ENCODE measurements at regions not wholly inside any gene's neighbourhood (a gene's known extent, or its start where the extent isn't known, plus 50 kb on each side); places are given as distances from the start of the nearest gene placed in this dataset.
"Not testable (repeated sequence)": the region's sequence is repeated elsewhere in the genome, so short reads cannot be mapped to it uniquely, and the experiment has no call there.

DNA sequence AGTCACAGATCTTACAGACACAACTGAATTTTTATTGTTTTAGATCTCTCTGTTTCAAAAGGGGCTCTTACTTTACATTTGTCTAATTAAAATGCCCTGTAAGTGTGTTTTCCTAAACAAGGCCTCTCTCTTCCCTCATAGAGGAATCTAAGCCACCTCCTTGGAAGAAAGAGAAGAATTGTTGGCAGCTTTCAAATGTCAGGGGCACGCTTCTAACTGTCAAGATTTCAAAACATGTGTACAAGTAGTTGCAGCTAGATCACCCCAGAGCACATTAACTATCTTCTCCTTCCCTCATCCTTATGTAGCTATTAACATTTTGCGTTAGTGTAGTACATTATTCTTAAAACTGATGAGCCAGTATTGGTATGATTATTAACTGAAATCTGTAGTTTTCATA, 266.5 kb upstream of the BOD1L1 start:
- DNase-seq (ENCODE audit: low read depth): peak; percentile 57

DNA sequence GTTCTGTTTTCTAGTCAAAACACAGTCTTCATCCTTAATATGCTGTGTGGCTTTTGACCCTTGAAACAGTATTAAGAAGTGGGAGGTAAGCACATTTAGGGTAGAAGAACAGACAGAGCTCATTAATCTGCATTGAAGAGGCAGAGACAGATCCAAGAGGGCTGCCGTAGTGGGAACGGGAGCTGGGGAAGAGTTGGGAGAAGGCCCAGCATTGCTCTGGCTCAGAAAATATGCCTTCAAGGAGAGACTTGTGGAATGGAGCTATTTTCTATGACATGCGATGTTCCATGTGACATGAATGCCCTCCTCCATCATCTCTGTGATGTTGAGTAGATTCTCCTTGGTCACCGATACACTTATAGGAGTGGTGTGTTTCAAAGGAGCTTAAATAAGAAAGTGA, 273.3 kb upstream of the BOD1L1 start:
- no peak for DNase-seq (ENCODE audit: low read depth)

DNA sequence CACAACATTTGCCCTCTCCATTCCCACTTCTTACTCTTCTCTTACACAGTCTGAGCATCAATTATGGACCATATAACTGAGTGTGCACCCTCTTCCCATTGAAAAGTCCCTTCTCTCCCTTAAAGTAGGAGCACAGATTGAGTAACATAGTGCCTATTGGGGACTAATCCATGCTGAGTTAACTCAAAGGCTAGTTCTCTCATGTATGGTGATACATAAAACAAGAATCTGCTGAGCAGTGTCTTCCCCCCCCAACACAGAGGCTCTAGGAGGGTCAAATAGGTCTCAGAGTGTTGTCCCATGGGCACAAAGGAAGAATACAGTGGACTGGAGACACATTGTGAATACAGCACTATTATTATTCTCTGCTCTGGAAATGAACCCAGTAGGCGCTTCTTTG, 274.6 kb upstream of the BOD1L1 start:
- no peak for DNase-seq (ENCODE audit: low read depth)

- DNase-seq (ENCODE audit: low read depth): no peak
Observed at GRCh38 chr4:13903061-13903460, 275.5 kb upstream of the BOD1L1 start.

- no peak for DNase-seq (ENCODE audit: low read depth)
Observed at GRCh38 chr4:13903901-13904300, 276.4 kb upstream of the BOD1L1 start.

DNA sequence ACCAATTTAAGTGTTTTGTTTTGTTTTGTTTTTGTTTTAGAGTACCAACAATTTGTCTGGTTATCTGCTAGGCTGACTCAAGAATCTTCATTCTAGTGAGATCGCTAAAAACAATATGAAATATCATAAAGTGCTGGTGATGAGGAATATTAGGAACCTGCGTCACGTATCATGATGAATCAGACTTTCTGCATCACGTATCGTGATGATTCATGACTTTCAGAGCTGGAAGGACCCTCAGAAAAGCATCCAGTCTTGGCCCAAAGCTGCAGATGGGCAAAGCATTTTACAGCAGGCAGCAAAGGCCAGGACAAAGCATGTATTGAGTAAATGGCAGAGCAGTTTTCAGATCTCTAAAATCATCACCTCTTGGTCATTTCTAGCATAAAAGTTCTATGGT, 278.0 kb upstream of the BOD1L1 start:
- peak; percentile 58 for DNase-seq (ENCODE audit: low read depth)

DNA sequence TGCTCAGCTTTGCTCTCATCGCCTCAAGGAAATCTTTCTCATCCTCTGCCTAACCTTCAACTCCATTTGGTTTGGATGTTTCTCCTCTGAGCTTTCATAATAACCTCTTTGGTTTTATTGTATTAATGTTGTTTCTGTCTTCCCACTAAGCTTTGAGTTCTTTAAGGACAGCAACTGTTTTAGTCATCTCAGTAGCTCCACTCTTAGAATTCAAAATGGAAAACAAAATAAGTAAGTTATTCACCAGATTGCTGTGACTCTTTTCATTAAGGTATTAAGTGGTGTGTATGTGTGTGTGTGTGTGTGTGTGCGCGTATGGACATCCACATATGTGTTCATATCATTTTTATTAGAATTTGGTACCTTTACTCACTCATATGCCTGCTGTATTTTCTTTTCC, 279.2 kb upstream of the BOD1L1 start:
- no peak for DNase-seq (ENCODE audit: low read depth)

- peak; percentile 95 for DNase-seq (ENCODE audit: low read depth)
Observed at GRCh38 chr4:13907255-13907751, 279.8 kb upstream of the BOD1L1 start.

- DNase-seq (ENCODE audit: low read depth): no peak
Observed at GRCh38 chr4:13908455-13908854, 280.9 kb upstream of the BOD1L1 start.

GRCh38 chr4:13910556-13910955, 283.0 kb upstream of the BOD1L1 start:
- peak; percentile 99 for DNase-seq (ENCODE audit: low read depth)

DNA sequence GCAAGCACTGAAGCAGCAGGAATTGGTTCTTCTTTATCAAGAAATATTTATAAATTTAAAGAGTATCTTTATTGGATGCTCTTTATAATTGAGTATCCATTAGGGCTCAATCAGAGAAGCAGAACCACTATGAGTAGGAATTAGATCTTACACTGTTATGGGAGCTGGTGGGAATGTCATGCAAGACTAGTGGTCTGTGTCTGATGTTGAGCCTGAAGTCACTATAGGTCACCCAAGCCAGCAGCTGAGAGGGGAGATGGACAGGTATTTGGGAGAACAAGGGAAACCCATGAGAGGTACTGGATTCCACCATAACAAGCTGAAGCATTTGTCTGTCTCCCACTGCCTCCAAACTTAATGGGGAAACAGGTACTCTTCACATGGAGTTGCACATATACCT, 283.7 kb upstream of the BOD1L1 start:
- DNase-seq (ENCODE audit: low read depth): no peak

DNA sequence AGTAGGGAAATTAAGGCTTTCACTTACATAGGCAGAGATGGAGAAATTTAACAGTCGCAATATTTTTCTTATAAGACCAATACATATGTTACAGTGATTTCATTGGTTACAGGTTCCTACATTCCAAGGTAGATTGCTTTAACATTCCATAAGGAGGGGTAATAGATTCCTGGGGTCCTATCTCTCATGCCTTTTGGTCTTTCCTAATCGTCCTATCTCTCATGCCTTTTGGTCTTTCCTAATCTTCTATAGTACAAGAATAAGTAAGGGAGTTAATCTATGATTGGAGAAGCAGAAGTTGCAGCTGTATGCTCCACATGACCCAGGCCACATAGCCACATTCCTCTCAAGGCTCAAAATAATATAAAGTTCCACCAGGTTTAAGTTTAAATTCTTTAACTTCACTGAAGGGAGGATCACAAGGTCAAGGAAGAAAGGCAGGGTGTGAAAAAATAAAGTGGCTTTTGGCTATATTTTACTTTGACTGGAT, 285.0 kb upstream of the BOD1L1 start:
- DNase-seq (ENCODE audit: low read depth): no peak

DNA sequence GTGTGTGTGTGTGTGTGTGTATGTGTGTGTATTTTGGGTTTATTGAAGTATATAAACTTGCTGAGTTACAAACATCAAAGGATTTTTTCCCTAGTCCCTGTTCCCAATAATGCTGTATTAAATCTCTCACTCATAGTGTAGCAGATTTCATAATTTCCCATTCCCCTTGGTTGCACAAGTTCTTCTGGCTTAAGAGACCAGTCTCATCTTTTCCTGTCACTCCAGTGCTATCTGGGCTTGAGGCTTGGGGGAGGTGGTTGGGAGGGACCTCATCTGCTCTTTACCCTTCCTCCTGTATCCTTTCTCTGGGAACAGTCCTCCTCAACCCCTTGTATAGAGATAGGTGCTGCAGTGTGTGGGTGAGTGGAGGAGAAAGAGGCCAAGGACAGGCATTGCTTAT, 285.4 kb upstream of the BOD1L1 start:
- peak; percentile 74 for DNase-seq (ENCODE audit: low read depth)

- peak; percentile 78 for DNase-seq (ENCODE audit: low read depth)
Observed at GRCh38 chr4:13917015-13917414, 289.5 kb upstream of the BOD1L1 start.

- DNase-seq (ENCODE audit: low read depth): peak; percentile 99
Observed at GRCh38 chr4:13918110-13918509, 290.6 kb upstream of the BOD1L1 start.

DNA sequence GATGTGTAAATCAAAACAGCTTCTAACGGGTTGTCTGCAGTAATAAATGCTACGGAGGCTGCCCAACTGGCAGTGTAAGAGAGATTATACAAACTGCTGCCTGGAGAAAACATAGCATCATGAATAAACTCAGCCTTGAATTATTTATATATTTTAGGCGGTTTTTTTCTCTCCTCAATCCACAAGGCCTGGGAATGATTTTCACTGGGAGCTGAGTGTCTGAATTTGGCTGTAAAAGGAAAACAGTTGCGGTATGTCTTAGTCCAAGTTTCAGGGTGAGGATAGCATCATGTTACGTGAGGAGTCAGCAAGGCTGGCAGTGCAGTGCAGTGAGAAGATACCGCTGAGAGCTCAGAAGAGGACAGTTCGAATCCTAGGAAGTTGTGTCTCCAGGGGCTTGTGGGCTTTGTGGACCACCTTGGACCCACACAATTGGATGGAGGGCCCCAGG, 291.5 kb upstream of the BOD1L1 start:
- DNase-seq (ENCODE audit: low read depth): peak; percentile 98

DNA sequence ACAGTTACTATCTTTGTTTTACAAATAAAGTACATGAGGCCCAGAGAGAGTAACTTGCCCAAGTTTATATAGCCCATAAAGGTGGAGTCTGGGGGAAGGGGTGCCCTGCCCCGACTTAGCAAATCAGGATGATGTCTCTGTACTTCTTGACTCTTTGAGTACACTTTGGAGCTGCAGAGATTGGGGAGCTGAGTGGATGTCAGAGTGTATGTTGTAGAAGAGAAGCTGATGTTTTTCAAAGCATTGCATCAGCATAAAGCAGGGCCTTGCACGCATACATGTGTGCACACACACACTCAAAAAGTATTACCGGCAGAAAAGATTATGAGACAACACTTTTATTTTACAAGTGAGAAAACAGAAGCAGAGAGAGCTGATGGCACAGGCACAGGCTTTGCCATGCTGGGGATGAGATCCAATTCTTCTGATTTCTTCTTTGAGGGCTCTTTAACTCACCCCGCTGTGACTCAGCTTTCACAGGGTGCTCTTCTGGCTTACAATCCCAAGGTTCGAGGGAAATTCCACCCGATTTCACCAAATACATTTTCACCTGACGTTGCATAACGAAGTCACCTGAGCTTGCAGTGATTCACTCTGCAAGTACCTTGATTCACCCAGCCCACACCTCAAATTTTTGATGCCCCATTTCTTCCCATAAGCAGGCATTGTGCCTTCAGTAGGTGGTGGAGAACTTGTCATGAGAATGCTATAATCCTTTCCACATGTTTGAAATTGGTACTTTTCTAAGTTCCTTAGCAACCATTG, 292.8 kb upstream of the BOD1L1 start:
- DNase-seq (ENCODE audit: low read depth): peak; percentile 52

DNA sequence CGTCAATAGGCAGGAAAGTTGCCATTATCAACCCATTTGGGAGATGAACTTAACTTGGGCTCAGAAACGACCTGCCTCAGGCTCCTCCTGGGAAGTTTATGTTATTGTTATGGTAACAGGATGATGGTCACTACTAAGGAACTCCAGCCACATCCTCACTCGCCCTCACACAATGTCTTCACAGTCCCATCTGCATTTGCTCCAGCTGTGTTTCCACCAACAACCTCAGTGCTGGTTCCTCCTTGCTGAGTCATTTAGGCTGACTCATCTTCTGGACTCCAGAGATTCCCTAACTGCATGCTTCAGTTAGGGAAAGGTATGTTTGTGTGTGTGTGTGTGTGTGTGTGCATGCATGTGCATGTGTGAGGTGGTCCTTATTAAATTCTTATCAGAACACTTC, 293.4 kb upstream of the BOD1L1 start:
- DNase-seq (ENCODE audit: low read depth): peak; percentile 100

- peak; percentile 54 for DNase-seq (ENCODE audit: low read depth)
Observed at GRCh38 chr4:13921805-13922204, 294.3 kb upstream of the BOD1L1 start.

DNA sequence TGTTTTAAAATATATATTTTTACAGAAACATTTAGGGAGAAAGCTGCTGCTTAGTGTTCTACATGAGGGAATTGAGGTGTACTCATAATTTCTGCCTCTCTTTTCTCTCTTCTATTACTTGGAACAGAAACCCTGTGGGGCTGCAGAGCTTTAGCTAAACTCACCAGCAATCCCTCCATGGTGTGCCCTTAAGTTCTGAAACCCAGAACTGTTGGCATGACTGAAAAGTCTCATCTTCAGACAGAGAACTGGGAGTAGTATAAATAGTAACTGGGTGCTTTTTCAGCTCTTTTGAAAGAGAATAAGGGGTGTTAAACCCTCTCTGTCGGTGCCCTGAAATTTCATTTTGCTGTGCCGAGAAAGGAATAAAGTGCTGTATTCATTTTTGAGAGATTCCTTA, 294.9 kb upstream of the BOD1L1 start:
- DNase-seq (ENCODE audit: low read depth): no peak

- DNase-seq (ENCODE audit: low read depth): peak; percentile 34
Observed at GRCh38 chr4:13922873-13923645, 295.5 kb upstream of the BOD1L1 start.

- DNase-seq (ENCODE audit: low read depth): not testable (repeated sequence)
Observed at GRCh38 chr4:13924900-13925299, 297.4 kb upstream of the BOD1L1 start.

- no peak for DNase-seq (ENCODE audit: low read depth)
Observed at GRCh38 chr4:13928214-13928613, 300.7 kb upstream of the BOD1L1 start.
